A549 (cell line): ENCODE measurements at regions not wholly inside any gene's neighbourhood (a gene's known extent, or its start where the extent isn't known, plus 50 kb on each side); places are given as distances from the start of the nearest gene placed in this dataset.

Experiments used
- ATAC-seq, 2 experiments: fragments of 200-7000 bp in 1 of 2; fragments of >200 bp in 1 of 2; cut with Nextera tagmentation in 1 of 2; cut with Tn5 transposase in 1 of 2; 3 replicates each; pipeline versions ENCODE4 v1.8.0 to v1.9.1; 2018 to 2020; ENCODE audit warnings: mild to moderate bottlenecking in 1 of 2, moderate library complexity in 1 of 2
- CTCF ChIA-PET: fragments of 300-600 bp; sonication (Branson Sonifier 250); formaldehyde crosslinking; extraction: SDS; loops from one replicate; lab custom pipeline; 2021; ENCODE audit warnings: antibody characterized with exemption, inconsistent platforms; lab: Yijun Ruan, JAX
- POLR2A ChIA-PET: fragments of 350-600 bp; formaldehyde crosslinking; extraction: SDS; loops from one replicate; lab custom pipeline; 2021; ENCODE audit warnings: antibody characterized with exemption, inconsistent platforms; lab: Yijun Ruan, JAX
- DNase-seq, 2 experiments: peaks; one replicate each; pipeline versions ENCODE4 v3.0.0 to v3.0.0-alpha.2; 2011 to 2016; ENCODE audit warnings: low read depth in 1 of 2, low spot score in 1 of 2
- FAIRE-seq: peaks from 2 replicates; lab custom pipeline; 2011; peaks lifted over from hg19 to GRCh38; lab: Jason Lieb, UNC
- H3K27ac ChIP-seq, 2 experiments: fragments of >200 bp; sonication (Bioruptor Twin); formaldehyde crosslinking; 3 replicates each; pipeline ENCODE4 v1.5.1; 2016 to 2017
- H3K4me1 ChIP-seq: fragments of >200 bp; sonication (Bioruptor Twin); formaldehyde crosslinking; 3 replicates; pipeline ENCODE4 v1.6.1; 2016
- H3K4me2 ChIP-seq: fragments of >200 bp; sonication (Bioruptor Twin); formaldehyde crosslinking; 3 replicates; pipeline ENCODE4 v1.6.1; 2016
- H3K4me3 ChIP-seq: fragments of >200 bp; sonication (Bioruptor Twin); formaldehyde crosslinking; 3 replicates; pipeline ENCODE4 v1.5.1; 2016
- H3K9me3 ChIP-seq: fragments of >200 bp; sonication (Bioruptor Twin); formaldehyde crosslinking; 3 replicates; pipeline ENCODE4 v1.6.1; 2016
- CBX8 ChIP-seq: fragments of 200-600 bp; sonication (generic); IDR thresholded peaks from 2 replicates; pipeline ENCODE4 v1.6.1; 2016
- EHF ChIP-seq: fragments of 250-450 bp; sonication (Bioruptor Pico); IDR thresholded peaks from 2 replicates; pipeline ENCODE4 v1.5.0; 2020; ENCODE audit warnings: mild to moderate bottlenecking
- EP300 ChIP-seq, 2 experiments: fragments of >200 bp; sonication (Bioruptor Twin); formaldehyde crosslinking; IDR thresholded peaks; 2 replicates in 1 of 2; 3 replicates in 1 of 2; pipeline ENCODE4 v1.6.1; 2016 to 2017
- ESRRA ChIP-seq: fragments of 150-350 bp; IDR thresholded peaks from 2 replicates; pipeline ENCODE4 v1.6.1; 2014; ENCODE audit warnings: mild to moderate bottlenecking, low read length, borderline replicate concordance
- FOSB ChIP-seq: fragments of 250-450 bp; sonication (Bioruptor Pico); IDR thresholded peaks from 2 replicates; pipeline ENCODE4 v1.5.0; 2020; ENCODE audit warnings: mild to moderate bottlenecking, moderate library complexity
- HDAC2 ChIP-seq: fragments of 200-600 bp; sonication (generic); IDR thresholded peaks from 2 replicates; pipeline ENCODE4 v1.6.1; 2016
- HOXB13 ChIP-seq: fragments of 250-450 bp; sonication (Bioruptor Pico); IDR thresholded peaks from 2 replicates; pipeline ENCODE4 v1.5.0; 2020; ENCODE audit warnings: low read depth, mild to moderate bottlenecking, moderate library complexity
- HOXB5 ChIP-seq: fragments of 250-450 bp; sonication (Bioruptor Pico); IDR thresholded peaks from 2 replicates; pipeline ENCODE4 v1.5.0; 2020; ENCODE audit warnings: mild to moderate bottlenecking, moderate library complexity
- JUN ChIP-seq, 2 experiments: fragments of >200 bp; sonication (Bioruptor Twin); formaldehyde crosslinking; IDR thresholded peaks; 2 replicates in 1 of 2; 3 replicates in 1 of 2; pipeline ENCODE4 v1.6.1; 2016 to 2017
- JUNB ChIP-seq: fragments of >200 bp; sonication (Bioruptor Twin); formaldehyde crosslinking; IDR thresholded peaks from 2 replicates; pipeline ENCODE4 v1.6.1; 2016
- KDM1A ChIP-seq: fragments of 200-600 bp; sonication (generic); IDR thresholded peaks from 2 replicates; pipeline ENCODE4 v1.6.1; 2016; ENCODE audit warnings: low read depth, mild to moderate bottlenecking
- MAFK ChIP-seq: fragments of 450-650 bp; IDR thresholded peaks from 2 replicates; pipeline ENCODE4 v1.6.1; 2014; ENCODE audit not compliant: partially characterized antibody
- MAZ ChIP-seq: fragments of 150-350 bp; IDR thresholded peaks from 2 replicates; pipeline ENCODE4 v1.6.1; 2014; ENCODE audit warnings: antibody characterized with exemption, low read depth, low read length, borderline replicate concordance
- NPAS2 ChIP-seq: fragments of 250-450 bp; sonication (Bioruptor Pico); IDR thresholded peaks from 2 replicates; pipeline ENCODE4 v1.8.0; 2022; ENCODE audit warnings: mild to moderate bottlenecking, moderate library complexity, borderline replicate concordance
- RAD21 ChIP-seq, 2 experiments: fragments of >200 bp in 1 of 2; sonication (Bioruptor Twin) in 1 of 2; formaldehyde crosslinking in 1 of 2; IDR thresholded peaks in 1 of 2; conservative IDR thresholded peaks in 1 of 2; 2 replicates in 1 of 2; 3 replicates in 1 of 2; pipeline ENCODE4 v1.6.1; 2012 to 2018; ENCODE audit warnings: inconsistent platforms in 1 of 2
- RARB ChIP-seq: fragments of 250-450 bp; sonication (Bioruptor Pico); IDR thresholded peaks from 2 replicates; pipeline ENCODE4 v1.8.0; 2021; ENCODE audit warnings: mild to moderate bottlenecking, moderate library complexity
- RNF2 ChIP-seq: fragments of 200-600 bp; sonication (generic); IDR thresholded peaks from 2 replicates; pipeline ENCODE4 v1.6.1; 2016; ENCODE audit warnings: low read depth, mild to moderate bottlenecking, antibody characterized with exemption, moderate library complexity, borderline replicate concordance
- SREBF2 ChIP-seq: fragments of 450-650 bp; IDR thresholded peaks from 2 replicates; pipeline ENCODE4 v1.6.1; 2014; ENCODE audit warnings: mild to moderate bottlenecking, moderate library complexity
- ZFP36 ChIP-seq: fragments of 450-650 bp; IDR thresholded peaks from 2 replicates; pipeline ENCODE4 v1.6.1; 2014; ENCODE audit warnings: borderline replicate concordance; ENCODE audit not compliant: partially characterized antibody
- ZNF302 ChIP-seq: fragments of 250-450 bp; sonication (Bioruptor Pico); IDR thresholded peaks from 2 replicates; pipeline ENCODE4 v1.9.0; 2021; ENCODE audit warnings: inconsistent platforms, mild to moderate bottlenecking, moderate library complexity
- WGBS: methylation state at CpG from one replicate; pipeline ENCODE4 v1.1.6; 2017; ENCODE audit errors: missing lambda C conversion rate; 5-methylcytosine and 5-hydroxymethylcytosine counted together
- TF ChIP-seq, protein P1 (sequence below): fragments of >200 bp; sonication (Bioruptor Twin); formaldehyde crosslinking; IDR thresholded peaks from 3 replicates; pipeline ENCODE4 v1.6.1; 2016
- TF ChIP-seq, protein P2 (sequence below): fragments of 150-350 bp; IDR thresholded peaks from 2 replicates; pipeline ENCODE4 v1.6.1; 2014; ENCODE audit warnings: low read depth, mild to moderate bottlenecking, low read length
- TF ChIP-seq, protein P3 (sequence below): fragments of 250-450 bp; sonication (Bioruptor Pico); IDR thresholded peaks from 2 replicates; pipeline ENCODE4 v1.5.0; 2021; ENCODE audit warnings: mild to moderate bottlenecking, moderate library complexity, borderline replicate concordance
- TF ChIP-seq, protein P4 (sequence below): fragments of >200 bp; sonication (Bioruptor Twin); formaldehyde crosslinking; IDR thresholded peaks from 2 replicates; pipeline ENCODE4 v1.6.1; 2016
- TF ChIP-seq, protein P5 (sequence below): IDR thresholded peaks from 2 replicates; pipeline ENCODE4 v1.6.1; 2012
- TF ChIP-seq, protein P6 (sequence below): fragments of 450-650 bp; IDR thresholded peaks from 2 replicates; pipeline ENCODE4 v1.6.1; 2014; ENCODE audit warnings: antibody characterized with exemption
- TF ChIP-seq, protein P7 (sequence below): IDR thresholded peaks from 2 replicates; pipeline ENCODE4 v1.6.1; 2012

DNA sequence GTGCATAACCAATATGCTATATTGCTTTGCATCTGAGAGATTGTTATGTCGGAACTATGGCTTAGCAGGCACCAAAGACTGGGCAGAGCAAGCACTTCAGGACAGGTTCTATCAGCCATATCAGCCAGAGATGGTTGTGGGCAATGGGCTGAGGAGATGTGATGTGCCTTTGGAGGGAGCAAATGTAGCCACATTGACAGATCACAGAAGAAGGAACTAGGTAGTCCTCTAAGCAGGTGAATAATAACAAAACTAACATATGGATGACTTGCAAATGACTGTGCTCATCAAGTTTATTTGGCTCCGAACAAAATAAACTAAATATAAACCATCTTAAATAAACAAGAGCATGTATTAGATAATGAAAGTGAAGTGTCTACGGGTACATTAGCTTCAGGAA, 291.7 kb downstream of the RMST start:
- no peak for ATAC-seq
- Histone ChIP-seq H3K4me1 (no peaks in the 10 kb centered on the region), H3K4me3 (no peak overlapping the region), H3K27ac (no peak overlapping the region), H3K9me3 (no peaks in the 10 kb centered on the region), H3K4me2 (no peak overlapping the region)
- 19% methylated on average over 3 of the region's 3 CpGs for WGBS
- no peak for DNase-seq
- POLR2A ChIA-PET: no interaction called here
- CTCF ChIA-PET: no interaction called here
- no peak for FAIRE-seq
- TF ChIP-seq JUN (IDR thresholded peaks at IDR 0.05) (no peak), HOXB5 (CRISPR knock-in tag) (no peak), EHF (CRISPR knock-in tag) (no peak), RARB (CRISPR knock-in tag) (no peak), MAZ (no peak), ZFP36 (no peak), HOXB13 (CRISPR knock-in tag) (no peak), ESRRA (no peak), ZNF302 (no peak), NPAS2 (CRISPR knock-in tag) (no peak), HDAC2 (no peak), JUNB (no peak), EP300 (IDR thresholded peaks at IDR 0.05) (no peak), RNF2 (no peak)
- TF ChIP-seq, protein P1, sequence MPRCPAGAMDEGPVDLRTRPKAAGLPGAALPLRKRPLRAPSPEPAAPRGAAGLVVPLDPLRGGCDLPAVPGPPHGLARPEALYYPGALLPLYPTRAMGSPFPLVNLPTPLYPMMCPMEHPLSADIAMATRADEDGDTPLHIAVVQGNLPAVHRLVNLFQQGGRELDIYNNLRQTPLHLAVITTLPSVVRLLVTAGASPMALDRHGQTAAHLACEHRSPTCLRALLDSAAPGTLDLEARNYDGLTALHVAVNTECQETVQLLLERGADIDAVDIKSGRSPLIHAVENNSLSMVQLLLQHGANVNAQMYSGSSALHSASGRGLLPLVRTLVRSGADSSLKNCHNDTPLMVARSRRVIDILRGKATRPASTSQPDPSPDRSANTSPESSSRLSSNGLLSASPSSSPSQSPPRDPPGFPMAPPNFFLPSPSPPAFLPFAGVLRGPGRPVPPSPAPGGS: no peak
- TF ChIP-seq, protein P2, sequence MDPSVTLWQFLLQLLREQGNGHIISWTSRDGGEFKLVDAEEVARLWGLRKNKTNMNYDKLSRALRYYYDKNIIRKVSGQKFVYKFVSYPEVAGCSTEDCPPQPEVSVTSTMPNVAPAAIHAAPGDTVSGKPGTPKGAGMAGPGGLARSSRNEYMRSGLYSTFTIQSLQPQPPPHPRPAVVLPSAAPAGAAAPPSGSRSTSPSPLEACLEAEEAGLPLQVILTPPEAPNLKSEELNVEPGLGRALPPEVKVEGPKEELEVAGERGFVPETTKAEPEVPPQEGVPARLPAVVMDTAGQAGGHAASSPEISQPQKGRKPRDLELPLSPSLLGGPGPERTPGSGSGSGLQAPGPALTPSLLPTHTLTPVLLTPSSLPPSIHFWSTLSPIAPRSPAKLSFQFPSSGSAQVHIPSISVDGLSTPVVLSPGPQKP: no peak
- TF ChIP-seq, protein P3, sequence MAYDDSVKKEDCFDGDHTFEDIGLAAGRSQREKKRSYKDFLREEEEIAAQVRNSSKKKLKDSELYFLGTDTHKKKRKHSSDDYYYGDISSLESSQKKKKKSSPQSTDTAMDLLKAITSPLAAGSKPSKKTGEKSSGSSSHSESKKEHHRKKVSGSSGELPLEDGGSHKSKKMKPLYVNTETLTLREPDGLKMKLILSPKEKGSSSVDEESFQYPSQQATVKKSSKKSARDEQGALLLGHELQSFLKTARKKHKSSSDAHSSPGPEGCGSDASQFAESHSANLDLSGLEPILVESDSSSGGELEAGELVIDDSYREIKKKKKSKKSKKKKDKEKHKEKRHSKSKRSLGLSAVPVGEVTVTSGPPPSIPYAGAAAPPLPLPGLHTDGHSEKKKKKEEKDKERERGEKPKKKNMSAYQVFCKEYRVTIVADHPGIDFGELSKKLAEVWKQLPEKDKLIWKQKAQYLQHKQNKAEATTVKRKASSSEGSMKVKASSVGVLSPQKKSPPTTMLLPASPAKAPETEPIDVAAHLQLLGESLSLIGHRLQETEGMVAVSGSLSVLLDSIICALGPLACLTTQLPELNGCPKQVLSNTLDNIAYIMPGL (CRISPR knock-in tag): no peak
- TF ChIP-seq, protein P4, sequence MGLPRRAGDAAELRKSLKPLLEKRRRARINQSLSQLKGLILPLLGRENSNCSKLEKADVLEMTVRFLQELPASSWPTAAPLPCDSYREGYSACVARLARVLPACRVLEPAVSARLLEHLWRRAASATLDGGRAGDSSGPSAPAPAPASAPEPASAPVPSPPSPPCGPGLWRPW: no peak
- TF ChIP-seq, protein P5, sequence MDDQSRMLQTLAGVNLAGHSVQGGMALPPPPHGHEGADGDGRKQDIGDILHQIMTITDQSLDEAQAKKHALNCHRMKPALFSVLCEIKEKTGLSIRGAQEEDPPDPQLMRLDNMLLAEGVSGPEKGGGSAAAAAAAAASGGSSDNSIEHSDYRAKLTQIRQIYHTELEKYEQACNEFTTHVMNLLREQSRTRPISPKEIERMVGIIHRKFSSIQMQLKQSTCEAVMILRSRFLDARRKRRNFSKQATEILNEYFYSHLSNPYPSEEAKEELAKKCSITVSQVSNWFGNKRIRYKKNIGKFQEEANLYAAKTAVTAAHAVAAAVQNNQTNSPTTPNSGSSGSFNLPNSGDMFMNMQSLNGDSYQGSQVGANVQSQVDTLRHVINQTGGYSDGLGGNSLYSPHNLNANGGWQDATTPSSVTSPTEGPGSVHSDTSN: no peak

DNA sequence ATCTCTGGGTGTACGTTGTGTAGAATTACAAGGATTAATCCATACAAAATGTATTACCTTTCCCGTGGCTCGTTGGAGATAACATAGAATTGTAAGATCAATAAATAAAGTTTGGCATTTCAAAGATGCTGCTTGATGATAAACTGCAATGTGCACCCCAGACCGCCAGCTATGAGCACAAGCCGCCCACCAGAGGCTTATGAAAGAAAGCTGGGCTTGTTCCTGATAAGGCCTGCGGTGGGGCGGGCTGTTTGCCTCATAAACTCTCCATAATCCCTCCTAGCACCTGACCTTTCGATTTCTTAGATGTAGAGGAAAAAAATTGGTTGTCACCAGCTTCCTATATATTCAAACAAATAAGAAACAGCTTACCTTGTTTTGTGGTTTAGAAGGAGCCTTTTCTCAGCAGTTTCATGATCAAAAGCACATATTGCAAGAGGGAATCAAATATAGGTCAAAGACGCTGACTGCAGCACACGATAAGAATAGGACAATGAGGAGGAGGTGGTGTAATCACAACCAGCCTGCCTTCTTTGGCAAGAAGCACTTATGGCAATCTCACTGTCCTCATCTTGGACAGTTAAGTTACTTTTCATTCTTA, 293.6 kb downstream of the RMST start:
- Histone ChIP-seq H3K4me1 (no peaks in the 10 kb centered on the region), H3K4me3 (no peak overlapping the region), H3K27ac (no peak overlapping the region), H3K4me2 (no peak overlapping the region), H3K9me3 (no peaks in the 10 kb centered on the region)
- TF ChIP-seq HOXB5 (CRISPR knock-in tag) (no peak), RAD21 (conservative IDR thresholded peaks at IDR 0.05 in 1 of 2, IDR thresholded peaks at IDR 0.05 in 1 of 2) (no peak), KDM1A (no peak), SREBF2 (no peak), MAFK (no peak), JUNB (no peak), CBX8 (no peak), FOSB (no peak)
- TF ChIP-seq, protein P6, sequence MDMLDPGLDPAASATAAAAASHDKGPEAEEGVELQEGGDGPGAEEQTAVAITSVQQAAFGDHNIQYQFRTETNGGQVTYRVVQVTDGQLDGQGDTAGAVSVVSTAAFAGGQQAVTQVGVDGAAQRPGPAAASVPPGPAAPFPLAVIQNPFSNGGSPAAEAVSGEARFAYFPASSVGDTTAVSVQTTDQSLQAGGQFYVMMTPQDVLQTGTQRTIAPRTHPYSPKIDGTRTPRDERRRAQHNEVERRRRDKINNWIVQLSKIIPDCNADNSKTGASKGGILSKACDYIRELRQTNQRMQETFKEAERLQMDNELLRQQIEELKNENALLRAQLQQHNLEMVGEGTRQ: no peak
- TF ChIP-seq, protein P7, sequence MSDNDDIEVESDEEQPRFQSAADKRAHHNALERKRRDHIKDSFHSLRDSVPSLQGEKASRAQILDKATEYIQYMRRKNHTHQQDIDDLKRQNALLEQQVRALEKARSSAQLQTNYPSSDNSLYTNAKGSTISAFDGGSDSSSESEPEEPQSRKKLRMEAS: no peak
- TF ChIP-seq, protein P1: no peak
- no peak for FAIRE-seq
- no peak for DNase-seq
- no peak for ATAC-seq
- WGBS: 12% methylated on average over 10 of the region's 10 CpGs
- CTCF ChIA-PET: no interaction called here
- POLR2A ChIA-PET: no interaction called here
